ENCODE measurements at regions not wholly inside any gene's neighbourhood (a gene's known extent, or its start where the extent isn't known, plus 50 kb on each side); places are given as distances from the start of the nearest gene placed in this dataset.

DNA sequence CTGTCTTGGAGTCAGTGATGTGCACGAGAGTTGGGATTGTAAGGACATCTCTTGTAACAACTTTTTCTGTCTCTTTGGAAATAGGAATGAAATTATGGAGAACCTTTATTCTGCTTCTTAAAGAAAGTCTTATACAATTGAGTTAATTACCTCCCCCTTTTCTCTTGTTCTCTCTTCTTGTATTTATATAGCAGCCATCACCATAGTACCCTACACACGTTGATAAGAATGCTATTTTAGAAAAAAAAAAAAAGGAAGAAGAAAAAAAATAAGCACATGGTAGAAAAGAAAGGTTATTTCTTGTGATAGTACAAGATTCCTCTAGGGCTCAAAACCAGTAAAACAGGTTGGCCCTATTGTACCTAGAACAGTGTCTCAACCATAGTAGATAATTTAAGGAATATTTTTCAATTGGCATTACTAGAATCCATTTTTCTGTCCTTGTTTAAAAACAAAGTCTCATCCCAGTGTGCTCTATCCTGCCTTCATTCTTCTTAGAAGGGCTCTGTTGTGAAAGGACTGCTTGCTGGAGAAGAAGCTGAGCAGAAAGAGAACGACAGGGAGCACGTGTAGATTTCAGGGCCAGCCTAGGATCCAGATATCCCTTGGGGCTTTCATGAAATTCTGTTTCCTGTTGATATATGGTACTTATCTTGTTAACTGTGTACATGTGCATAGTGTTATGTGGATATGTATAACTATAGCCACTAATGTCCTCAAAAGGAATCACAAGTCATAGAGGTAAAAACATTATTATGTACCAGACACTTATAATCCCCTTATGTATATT is 392.3 kb upstream of the MEF2C start:
- DNase-seq (ENCODE audit: low read depth in 2 of 2): no peak

DNA sequence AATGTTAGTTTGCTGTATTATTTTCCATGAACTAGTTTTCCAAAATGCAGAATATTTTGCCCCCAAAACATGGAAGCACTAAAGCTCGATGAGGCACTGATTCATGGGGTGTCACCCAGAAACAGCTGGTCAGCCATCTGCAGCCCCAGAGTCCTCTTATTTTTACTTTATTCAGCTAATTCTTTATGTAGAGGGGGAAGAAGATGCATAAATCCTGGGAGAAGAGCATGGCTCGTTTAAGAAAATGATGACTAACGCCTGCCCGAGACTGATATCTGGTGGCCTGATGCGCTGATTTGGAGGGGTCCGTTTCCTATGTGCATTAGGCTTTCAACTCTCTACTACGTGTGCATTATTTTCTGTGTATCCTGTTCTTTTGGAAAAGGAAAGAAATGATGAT is 390.3 kb upstream of the MEF2C start:
- no peak for DNase-seq (ENCODE audit: low read depth in 2 of 2)

DNA sequence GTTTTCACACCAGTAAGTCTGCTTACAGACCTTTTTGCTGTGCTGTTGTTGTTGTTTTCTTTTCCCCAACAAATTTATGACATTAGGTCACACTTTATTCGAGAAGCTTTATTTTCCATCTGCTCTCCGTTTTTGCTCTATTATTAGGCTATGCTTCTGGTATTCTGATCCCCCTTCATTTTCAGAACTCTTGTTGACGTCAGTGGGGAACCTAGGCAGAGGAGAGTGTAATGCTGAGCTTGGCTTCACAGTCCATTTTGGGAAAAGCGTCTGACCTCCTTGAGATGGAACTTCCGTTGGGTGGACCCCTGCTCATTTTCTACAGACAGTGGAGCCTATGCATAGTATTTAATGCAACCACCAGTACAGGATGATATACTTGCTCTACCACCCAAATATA is 387.9 kb upstream of the MEF2C start:
- no peak for DNase-seq (ENCODE audit: low read depth in 2 of 2)

- no peak for DNase-seq (ENCODE audit: low read depth in 2 of 2)
Observed at GRCh38 chr5:89269721-89270120, 386.7 kb upstream of the MEF2C start.

GRCh38 chr5:89268460-89268859 is 385.5 kb upstream of the MEF2C start:
- DNase-seq (ENCODE audit: low read depth in 2 of 2): no peak

DNA sequence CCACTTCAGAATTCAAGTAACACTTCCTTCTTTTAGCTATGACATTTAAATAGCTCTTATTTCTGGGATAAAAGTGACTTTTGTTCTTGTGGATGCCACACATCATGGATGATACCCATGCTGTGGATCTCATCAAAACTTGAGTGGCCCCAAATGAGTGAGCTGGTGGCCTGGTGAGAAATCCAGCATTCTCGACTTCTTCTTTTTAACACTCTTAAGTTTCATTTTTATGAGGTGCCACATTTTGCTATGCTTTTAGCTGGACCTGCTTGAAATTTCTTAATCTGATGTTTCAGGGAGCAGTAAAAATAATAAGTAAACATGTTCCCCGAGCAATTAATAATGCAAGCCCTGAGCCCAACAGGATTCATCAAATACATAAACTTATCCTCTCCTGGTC is 384.8 kb upstream of the MEF2C start:
- no peak for DNase-seq (ENCODE audit: low read depth in 2 of 2)

DNA sequence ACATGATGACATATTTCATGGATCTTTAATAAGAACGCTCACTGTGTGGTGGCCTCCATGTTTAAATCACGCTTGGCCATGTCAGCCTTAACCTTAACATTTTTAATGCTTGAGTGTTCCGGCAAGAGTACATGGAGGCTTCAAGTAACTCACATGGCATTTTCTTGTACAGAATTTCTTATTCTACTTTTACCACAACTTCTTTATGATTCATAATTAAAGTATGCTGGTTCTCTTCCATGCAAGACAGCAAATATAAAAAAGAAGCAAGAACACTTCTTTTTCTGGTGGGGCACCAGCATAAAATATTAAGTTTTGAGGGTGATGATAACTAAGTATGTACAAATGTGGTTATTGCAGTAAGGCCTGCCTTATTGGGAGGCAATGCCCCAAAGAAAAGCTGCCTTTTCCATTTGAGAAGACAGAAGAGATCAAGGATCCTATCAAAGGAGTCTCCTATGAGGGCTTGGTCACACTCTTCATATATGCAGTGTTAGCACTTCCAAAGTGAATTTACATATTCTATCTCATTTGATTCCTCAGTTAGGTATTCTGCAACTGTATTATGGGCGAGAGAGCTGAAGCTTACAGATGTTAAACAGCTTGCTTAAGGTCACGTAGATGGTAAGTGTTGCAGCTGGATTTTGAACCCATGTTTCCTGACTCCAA is 382.7 kb upstream of the MEF2C start:
- peak; percentile 95 for DNase-seq (ENCODE audit: low read depth in 2 of 2)

GRCh38 chr5:89263846-89264245 is 380.9 kb upstream of the MEF2C start:
- DNase-seq (ENCODE audit: low read depth in 2 of 2): no peak

- no peak for DNase-seq (ENCODE audit: low read depth in 2 of 2)
Observed at GRCh38 chr5:89262030-89262429, 379.0 kb upstream of the MEF2C start.

- no peak for DNase-seq (ENCODE audit: low read depth in 2 of 2)
Observed at GRCh38 chr5:89260254-89260653, 377.3 kb upstream of the MEF2C start.

- no peak for DNase-seq (ENCODE audit: low read depth in 2 of 2)
Observed at GRCh38 chr5:89255845-89256463, 373.0 kb upstream of the MEF2C start.

- peak; percentile 58 to 67 for DNase-seq (ENCODE audit: low read depth in 2 of 2)
Observed at GRCh38 chr5:89253666-89254352, 370.8 kb upstream of the MEF2C start.

DNA sequence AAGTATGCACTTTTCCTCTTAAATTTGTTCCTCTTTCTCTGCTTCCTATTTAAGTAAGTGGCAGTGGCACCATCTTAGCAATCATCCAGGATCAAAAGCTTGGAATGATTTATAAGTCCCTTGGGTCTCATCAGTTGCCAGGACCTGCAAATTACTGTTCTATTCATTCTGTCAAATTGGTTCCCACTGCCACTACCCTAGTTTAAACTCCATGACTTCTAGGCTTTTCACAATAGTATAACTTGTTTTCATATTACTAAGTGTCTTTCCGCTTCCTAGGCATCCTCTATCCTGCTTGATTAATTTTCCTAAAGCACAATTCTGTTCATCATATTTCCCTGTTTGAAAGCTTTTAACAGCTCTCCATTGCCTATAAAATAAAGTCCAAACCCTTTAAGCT is 363.9 kb upstream of the MEF2C start:
- no peak for DNase-seq (ENCODE audit: low read depth in 2 of 2)

DNA sequence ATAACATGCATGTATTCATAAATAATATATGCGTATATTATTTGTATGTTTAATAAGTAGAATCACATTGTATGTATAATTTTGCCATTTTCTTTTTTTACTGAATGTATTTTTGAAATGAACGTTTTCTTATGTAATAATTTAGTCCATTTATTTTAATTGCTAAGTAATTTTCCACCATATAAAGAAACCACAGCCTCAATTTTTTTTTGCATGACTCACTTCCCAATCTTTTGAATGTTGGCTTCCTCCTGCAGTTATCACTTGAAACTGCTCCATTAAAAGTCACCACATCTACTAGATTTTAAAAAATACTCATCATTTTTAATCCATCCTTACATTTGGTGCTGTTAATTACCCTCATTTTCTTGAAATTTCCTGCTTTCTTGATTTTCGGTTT is 363.3 kb upstream of the MEF2C start:
- no peak for DNase-seq (ENCODE audit: low read depth in 2 of 2)

DNA sequence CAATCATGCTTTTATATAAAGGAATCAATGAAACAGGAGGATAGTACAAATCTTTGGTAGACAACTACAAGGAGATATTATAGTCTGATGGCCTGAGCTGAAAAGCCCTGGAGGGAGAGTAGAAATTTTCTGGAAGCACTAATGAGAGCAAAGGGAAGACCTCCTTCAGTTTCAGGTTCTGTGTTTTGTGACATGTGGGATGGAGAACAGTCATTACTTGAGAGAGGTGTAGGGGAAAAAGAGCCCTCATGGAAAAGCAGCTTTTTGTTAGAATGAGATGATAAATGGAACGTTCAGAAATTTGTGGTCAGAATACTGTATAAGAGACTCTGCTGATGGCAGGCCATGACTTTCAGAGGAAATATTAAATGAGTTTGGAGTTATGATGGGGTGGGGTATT is 360.6 kb upstream of the MEF2C start:
- DNase-seq (ENCODE audit: low read depth in 2 of 2): no peak

- DNase-seq (ENCODE audit: low read depth in 2 of 2): peak; percentile 64 to 65
Observed at GRCh38 chr5:89241186-89241585, 358.2 kb upstream of the MEF2C start.

DNA sequence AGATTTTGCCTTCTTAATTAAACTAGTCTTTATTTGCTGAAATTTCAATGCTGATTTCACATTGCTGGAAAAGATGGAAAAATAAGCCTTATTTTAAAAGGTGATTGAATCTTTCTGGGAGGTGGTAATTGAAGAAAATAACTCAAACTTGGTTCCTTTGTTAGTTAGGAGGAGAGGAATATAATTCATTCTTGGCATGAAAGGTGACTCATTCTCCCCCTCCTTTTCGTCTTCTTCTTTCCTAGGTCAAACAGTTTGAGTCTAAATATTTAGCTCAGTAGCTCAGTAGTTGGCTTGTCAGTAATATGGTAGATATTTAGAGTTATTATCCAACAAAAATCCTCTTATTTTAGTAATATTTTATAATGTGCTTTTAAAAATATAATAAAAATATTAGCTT is 353.9 kb upstream of the MEF2C start:
- no peak for DNase-seq (ENCODE audit: low read depth in 2 of 2)

GRCh38 chr5:89233462-89233861 is 350.5 kb upstream of the MEF2C start:
- no peak for DNase-seq (ENCODE audit: low read depth in 2 of 2)

GRCh38 chr5:89232139-89232603 is 349.2 kb upstream of the MEF2C start:
- no peak for DNase-seq (ENCODE audit: low read depth in 2 of 2)

DNA sequence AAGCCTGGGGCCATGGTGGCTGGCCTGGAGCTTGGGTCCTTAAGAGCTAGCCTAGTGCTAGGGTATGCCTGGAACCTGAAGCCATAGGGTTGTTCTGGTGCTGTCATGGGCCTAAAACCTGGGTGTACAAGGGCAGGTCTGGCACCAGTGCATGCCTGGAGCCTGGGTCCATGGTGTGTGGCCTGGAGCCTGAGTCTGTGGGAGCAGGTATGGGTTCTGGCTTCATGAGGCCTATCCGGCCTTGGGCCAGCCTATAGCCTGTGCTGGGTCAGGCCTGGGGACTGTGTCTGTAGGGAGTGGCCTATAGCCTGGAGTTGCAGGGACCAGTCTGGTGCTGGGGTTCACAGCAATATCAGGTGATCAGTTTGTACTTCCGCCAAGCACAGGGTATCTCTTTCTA is 347.2 kb upstream of the MEF2C start:
- DNase-seq (ENCODE audit: low read depth in 2 of 2): no peak

DNA sequence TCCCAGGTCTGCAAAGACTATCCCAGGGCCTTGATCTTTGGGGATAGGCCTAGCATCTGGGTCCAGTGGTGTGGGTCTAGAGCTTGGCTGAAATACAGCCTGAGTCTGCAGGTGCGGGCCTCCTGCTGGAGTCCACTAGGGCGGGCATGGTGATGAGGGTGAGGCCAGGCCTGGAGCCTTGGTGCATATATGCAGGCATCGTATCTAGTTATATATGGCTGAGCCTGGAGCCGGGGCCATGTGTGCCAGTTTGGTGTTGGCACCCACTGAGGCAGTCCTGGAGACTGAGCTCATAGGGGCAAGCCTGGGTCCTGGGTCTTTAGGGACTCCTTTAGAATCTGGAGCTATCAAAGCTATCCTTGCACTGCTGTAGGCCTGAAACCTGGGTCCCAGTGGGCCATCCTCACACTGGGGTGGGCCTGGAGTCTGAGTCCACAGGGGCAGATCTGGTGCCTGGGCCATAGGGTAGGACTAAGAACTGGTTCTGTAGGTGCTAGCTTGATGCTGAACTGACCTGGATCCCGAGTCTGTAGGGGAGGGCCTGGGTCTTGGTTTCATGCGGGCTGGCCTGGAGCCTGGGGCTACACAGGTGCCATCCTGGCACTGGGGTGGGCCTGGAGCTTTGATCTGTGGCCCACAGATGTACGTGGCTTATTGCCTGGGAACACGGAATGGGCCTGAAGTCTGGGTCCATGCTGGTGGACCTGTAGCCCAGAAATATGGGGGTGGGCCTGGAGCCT is 346.5 kb upstream of the MEF2C start:
- DNase-seq (ENCODE audit: low read depth in 2 of 2): no peak

DNA sequence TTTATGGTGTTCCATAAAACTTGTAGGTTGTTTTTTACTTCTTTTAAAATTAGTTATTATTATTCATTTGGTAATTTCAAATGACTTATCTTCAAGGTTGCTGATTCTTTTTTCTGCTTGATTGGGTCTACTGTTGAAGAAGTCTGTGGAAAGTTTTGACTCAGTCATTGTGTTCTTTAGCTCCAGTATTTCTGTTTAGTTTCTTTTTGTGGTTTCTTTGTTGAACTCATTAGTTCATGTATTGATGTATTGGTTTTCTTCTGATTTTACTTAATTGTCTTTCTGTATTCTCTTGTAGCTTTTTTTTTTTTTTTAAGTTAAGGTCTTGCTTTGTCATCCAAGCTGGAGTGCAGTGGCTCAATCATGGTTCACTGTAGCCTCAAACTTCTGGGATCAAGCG is 345.4 kb upstream of the MEF2C start:
- DNase-seq (ENCODE audit: low read depth in 2 of 2): no peak
